ENCODE measurements at regions not wholly inside any gene's neighbourhood (a gene's known extent, or its start where the extent isn't known, plus 50 kb on each side); places are given as distances from the start of the nearest gene placed in this dataset.

GRCh38 chr12:115572440-115572839 lies 705.1 kb downstream of the MED13L start (continued):
- TF ChIP-seq ZBTB33 (IDR thresholded peaks at IDR 0.05; ENCODE audit: borderline replicate concordance, low read depth) (no peak), CHD2 (IDR thresholded peaks at IDR 0.05; ENCODE audit: low read length, partially characterized antibody) (no peak), USF1 (IDR thresholded peaks at IDR 0.05; ENCODE audit: borderline replicate concordance, low read depth) (no peak), SMC3 (IDR thresholded peaks at IDR 0.05; ENCODE audit: low read depth, low read length) (no peak), RCOR1 (IDR thresholded peaks at IDR 0.05; ENCODE audit: low read length) (no peak)

GRCh38 chr12:115571446-115571845 lies 706.0 kb downstream of the MED13L start:
- Histone ChIP-seq H3K9me3 (no peaks in the 10 kb centered on the region), H3K4me1 (ENCODE audit: control insufficient read depth in 1 of 2, insufficient read depth in 2 of 2, low read depth in 1 of 2, low read length in 1 of 2) (peaks cover 0 to 7% of the 10 kb centered on the region in 2 experiments; a peak in 2 of 4 replicates), H3K79me2 (ENCODE audit: insufficient read depth) (no peaks in the 10 kb centered on the region), H3K27me3 (ENCODE audit: insufficient read depth) (no peaks in the 10 kb centered on the region), H3K36me3 (replicated peaks in 1 of 2; ENCODE audit: control insufficient read depth in 1 of 2, insufficient read depth in 2 of 2, low read length in 1 of 2) (no peaks in the 10 kb centered on the region), H2AFZ (ENCODE audit: low read depth) (no peak overlapping the region), H3F3A (replicated peaks; ENCODE audit: insufficient read depth) (no peaks in the 10 kb centered on the region), H3K4me2 (no peak overlapping the region), H3K27ac (ENCODE audit: low read depth in 2 of 2, low read length in 1 of 2) (no peak overlapping the region), H3K9ac (no peak overlapping the region), H4K20me1 (ENCODE audit: insufficient read depth) (no peaks in the 10 kb centered on the region), H3K9me2 (no peaks in the 10 kb centered on the region), H3K4me3 (ENCODE audit: low read depth in 2 of 2, low read length in 1 of 2) (no peak overlapping the region)
- POLR2A ChIA-PET = no interaction called here
- CTCF ChIA-PET = no interaction called here
- no peak for DNase-seq
- TF ChIP-seq GABPA (IDR thresholded peaks at IDR 0.05; ENCODE audit: low read depth) (no peak), YY1 (IDR thresholded peaks at IDR 0.05; ENCODE audit: low read depth) (no peak), FOXM1 (IDR thresholded peaks at IDR 0.05; ENCODE audit: low read depth) (no peak), RAD21 (IDR thresholded peaks at IDR 0.05; ENCODE audit: low read length) (no peak), PBX3 (IDR thresholded peaks at IDR 0.05) (no peak), REST (IDR thresholded peaks at IDR 0.05; ENCODE audit: low read depth, low read length) (no peak), SIN3A (IDR thresholded peaks at IDR 0.05; ENCODE audit: borderline replicate concordance, low read depth, low read length) (no peak), JUND (IDR thresholded peaks at IDR 0.05) (no peak), NFIC (IDR thresholded peaks at IDR 0.05; ENCODE audit: borderline replicate concordance) (no peak)
- WGBS (ENCODE audit: low lambda C conversion rate) = 81% methylated on average over 8 of the region's 8 CpGs

Measured in SK-N-SH (cell line).